ENCODE measurements at regions not wholly inside any gene's neighbourhood (a gene's known extent, or its start where the extent isn't known, plus 50 kb on each side); places are given as distances from the start of the nearest gene placed in this dataset.
A peak's percentile ranks its signal among the peaks of the same experiment; 100 is the strongest.

DNA sequence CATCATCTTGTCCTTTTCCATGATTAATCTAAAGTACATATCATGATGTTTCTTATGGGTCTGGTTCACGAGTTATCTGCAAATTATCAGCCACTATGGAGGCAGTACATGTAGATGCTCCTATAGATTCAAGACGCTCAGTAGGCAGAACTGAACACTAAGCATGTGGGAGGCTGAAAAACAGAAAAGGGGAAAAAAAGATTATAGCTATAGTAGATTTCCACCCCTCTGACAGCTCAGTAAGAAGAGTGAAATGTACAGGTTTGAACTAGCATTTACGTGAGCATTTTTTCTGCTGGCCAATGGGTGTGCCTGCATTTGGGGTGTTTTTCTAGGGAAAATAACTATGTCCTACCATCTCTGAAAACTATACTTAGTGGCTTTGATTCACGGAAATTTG is 308.9 kb downstream of the ZEB2 start:
- no peak for DNase-seq

DNA sequence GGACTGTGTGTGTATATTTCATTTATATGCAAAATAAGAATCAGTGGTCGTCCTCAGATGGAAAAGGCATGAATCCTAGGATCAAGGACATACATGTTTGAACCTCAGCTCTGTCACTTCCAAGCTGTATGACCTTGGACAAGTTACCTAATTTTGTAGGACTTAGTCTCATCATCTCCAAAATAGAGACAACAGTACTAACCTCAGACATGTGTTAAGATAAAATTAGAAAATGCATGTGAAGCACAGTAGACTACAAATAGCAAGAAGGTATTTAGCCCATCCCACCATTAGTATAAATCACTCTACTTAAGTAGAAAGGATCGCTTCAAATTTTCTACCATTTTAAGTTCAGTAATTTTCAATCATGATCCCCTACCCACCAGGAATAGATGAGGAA is 309.8 kb downstream of the ZEB2 start:
- DNase-seq: no peak

DNA sequence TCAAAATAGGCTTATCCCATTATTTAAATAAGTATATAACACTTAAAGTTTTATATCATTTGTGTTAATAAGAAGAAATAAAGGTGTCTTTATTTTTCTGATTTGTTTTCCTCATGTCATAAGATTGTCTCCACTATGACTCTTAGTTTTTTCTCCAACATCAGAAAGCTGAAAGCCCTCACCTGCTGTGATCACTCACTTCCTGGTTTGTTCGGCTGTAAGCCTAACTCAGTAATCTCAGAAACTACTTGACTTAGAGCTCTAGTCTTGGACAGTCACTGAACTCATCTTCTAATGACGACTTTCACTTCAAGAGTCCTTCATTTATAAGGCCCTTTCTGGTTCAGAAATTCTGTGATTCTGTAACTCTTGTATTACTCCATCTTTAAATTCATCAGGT is 311.0 kb downstream of the ZEB2 start:
- no peak for DNase-seq

DNA sequence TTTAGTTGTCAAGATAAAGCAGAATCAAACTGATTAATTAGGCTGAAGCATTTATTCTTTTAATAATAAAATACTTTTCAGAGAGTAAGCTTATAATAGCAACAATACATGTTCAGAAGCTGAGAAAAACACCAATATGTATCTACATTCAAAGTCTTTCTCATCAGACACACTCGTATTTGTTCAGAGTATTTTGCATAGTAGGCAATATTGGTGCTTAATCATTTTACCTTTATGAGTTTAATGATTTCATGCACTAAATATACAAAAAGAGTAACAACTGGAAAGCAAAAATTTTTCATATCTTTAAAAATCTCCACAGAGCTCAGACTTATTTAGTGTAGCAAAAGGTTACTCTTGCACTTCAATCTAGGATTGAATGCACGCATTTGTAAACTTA is 313.9 kb downstream of the ZEB2 start:
- DNase-seq: no peak

DNA sequence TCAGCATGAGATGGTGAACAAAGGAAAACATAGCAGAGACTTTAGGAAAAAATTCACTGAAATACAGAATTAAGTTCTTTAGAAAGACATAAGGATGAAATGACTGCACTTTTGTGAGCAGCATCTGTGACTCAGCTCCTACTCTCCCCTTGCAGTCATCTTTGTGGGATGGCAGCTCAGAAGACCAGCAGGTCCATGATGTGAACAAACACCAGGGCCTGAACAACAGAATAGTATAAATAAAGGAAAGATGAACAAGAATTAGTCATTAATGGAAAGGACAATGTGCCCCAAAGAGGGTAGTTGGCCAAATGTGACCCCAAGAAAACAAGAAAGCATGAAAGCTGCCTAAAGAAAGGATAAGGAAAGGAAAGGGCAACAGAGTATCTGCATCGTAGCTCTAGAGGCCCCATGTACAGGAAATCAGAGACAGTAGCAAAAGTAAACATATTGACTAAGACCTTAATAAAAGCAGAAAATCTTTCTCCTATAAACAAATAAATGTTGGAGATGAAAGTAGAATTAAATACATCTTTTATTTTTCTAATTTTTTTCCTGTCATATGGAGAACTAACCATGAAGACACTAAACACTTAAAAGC is 318.0 kb downstream of the ZEB2 start:
- peak; percentile 61 for DNase-seq

DNA sequence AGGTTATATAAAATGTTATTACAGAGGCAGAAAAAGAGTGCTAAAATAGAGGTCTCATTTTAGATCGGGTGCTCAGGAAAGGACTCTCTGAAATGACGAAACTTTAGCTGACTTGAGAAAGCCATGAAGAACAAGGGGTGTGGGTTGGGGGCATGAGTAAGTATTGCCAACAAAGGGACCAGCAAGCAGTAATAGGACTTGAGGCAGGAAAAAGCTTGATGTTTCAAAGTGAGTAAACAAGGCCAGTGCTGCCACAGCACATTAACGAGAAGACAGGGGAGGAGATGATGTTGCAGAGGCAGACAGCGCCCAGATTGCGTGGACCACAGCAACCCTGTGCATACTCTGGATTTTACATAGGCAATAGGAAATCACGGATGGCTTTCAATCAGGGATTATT is 318.8 kb downstream of the ZEB2 start:
- peak; percentile 74 for DNase-seq

DNA sequence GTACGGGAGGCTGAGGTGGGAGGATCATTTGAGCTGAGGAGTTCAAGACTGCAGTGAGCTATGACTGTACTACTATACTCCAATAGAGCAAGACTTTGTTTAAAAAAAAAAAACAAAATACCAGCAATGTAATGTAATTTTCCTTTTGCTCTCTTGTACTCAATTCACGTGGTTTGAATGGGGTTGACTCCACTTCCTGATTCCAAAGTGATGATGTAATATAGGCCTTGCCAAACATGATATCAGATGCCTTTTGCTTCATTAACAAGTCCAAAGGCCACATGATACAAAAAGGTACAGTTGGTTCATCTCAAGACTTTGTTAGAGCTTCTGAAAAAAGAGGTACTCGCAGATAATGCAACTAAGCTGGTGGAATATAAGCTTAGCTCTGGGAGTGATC is 321.8 kb downstream of the ZEB2 start:
- no peak for DNase-seq

DNA sequence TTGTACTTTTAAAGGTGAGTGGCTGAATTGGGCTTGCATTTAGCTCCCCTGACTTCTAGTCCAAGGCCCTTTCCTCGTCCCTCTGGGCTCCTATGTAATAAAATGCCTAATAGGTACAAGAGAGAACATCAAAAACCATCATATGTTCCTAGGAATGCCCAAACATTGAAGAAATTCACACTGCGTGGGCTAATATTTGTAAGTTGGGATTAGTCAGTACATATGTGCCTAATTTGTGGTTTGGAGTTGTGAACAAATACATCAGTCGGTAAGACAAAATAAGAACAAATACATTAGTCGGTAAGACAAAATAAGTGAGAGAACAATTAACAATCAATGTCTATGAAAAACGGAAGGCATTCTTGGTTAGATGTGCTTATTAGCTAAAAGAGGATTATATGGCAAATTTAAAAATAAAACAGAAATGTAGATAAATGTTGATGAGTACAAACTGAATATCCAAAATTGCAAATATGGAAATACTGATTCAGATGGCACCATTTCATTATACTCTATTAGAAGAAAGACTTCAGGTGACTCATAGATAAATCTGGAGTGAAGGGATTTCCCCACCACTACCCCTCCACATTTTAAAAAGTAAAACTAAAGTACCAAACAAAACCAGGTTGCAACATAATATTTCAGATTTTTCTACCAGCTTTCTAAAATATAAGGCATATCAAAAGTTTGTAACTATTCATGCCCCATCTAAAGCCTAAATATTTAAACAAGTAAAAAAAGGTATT is 325.4 kb downstream of the ZEB2 start:
- no peak for DNase-seq

DNA sequence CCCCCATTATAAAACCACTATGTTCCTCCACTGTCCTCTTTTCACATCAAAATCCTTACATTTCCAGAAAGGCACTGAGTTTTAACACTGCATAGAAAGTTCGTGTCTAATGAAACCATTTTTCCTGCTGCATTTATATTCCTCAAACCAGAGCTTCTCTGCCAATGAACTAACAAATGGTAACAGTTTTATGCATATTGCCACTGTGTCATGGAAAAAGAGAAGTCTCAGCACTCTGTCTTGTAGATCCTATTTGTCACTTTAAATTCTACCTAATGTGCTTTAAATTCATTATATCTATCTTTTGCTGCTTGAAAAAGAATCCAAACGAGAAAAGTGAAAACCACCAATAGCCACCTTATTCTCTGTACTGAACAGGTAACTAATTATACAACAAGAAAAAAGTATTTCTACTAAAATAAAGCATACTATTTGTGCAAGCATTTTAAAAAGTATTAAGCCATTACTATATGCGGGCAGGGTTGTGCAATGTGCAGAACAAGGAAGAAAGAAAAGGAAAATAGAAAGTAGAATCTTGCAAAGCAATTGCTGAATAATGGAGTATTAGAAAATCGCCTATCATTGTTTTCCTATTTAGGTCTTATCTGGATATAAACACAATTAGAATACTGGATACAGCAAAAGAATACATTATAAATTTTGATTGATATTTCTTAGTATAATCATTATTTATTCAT is 328.9 kb downstream of the ZEB2 start:
- no peak for DNase-seq

DNA sequence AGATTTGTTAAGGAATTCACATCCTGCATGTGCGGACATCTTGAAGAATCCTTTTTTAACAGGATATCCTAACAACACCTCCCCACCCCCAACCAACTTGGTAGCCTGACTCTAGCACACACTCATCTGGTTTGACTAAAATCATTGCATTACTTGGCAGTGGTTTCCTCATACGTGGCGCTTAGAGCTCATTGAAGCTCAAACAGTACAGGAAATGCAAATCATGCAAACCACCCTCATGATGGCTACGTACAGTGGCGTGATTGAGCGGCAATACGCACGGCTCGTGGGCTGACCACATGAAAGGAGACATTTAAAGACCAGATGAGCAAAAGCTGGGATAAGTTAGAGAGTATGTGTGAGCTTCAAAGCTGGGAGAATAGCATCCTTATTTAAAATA is 336.2 kb downstream of the ZEB2 start:
- peak; percentile 93 for DNase-seq

DNA sequence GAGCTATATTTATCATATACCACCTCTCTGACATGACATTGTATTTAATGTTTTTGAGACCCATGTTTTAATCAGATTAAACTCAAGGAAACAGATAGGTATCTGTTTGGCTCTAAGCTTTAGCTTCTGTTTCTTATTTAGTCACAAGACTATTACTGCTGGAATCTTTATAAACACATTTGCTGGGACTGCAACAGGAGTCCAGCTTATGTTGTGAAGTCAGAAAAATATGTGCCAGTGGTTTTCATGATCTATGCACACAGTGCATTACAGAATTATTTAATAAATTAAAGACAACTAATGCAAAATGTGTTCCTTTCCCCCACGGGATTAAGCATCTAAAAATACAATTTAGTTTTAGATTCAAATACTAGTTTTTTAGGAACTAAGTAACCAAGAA is 338.9 kb downstream of the ZEB2 start:
- no peak for DNase-seq

DNA sequence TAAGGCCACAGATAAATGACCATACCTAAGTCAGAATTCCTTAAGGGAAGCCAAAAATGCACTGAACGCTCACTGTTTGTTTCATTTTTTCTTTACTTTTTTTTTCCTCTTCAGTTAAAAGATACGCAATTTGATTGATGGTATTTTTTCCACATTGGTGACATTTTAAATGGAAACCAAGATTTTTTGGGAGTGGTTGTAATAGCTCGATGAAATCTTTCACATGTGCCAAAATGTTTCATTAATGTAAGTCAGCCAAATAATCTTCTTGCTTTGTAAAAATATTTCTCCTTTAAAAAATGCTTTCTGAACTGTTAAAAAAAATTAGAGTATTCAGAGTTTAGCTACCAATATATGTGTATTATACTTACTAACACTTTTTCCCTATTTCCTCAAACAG is 339.8 kb downstream of the ZEB2 start:
- DNase-seq: no peak

DNA sequence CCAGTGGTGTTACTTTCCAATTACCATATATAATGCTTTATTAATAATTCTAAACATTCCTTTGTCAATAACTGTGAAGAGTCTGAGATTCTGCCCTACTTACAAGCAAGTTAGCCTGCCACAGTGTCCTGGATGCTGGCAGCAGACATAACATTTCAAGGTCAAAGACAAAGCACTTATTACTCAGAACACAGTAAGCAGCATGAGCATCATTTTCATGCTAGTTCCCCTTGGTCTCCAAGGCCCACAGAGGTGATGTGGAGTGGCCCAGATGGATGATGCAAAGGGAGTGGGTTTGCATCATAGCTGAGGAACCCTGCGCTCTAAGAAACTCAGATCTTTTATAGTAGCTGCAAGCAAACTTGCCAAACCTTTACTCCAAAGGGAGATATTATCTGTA is 349.7 kb downstream of the ZEB2 start:
- no peak for DNase-seq

DNA sequence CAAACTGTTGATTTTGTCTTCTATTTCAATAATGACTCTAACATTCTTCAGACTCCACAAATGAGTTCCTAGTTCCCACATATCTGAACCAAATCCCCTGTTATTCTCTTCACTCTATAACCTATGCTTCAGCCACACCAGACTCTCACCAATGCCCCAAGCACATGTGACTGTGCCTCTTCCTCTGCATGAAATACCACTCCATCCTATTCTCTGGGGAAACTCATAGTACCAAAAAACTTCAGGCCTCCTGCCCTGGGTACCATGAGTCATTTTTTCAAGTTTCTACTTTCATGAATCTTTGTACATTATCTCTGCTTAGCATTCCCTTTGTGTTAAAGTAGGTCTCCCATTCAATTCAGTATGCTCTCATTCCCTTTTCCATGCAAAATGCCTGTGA is 353.2 kb downstream of the ZEB2 start:
- no peak for DNase-seq

DNA sequence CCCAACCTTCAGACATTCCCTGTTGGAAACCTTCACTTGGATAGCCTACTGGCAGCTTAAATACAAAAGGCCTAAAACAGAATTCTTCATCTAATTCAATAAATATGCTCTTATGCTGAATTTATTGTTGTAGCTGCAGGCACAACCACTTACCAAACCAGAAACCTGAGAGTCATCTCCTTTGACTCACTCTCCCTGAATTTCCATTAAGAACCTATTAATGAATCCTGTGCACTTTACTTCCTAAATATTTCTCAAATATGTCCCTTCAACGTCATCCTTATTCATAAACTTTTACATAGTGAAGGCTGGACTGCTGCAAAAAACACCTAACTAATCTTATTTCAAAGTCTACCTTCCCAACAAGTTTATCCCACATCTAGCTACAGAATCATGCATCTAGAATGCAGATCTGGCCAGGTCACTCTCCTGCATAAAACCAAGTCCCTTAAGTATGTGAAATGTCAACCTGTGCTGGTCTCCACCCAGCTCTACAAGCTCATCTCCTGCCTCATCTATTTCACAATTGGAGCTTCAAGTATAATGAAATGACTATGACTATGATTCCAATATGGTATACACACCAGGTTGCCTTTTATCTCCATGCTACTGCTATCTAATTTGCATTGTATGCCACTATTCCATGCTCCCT is 354.2 kb downstream of the ZEB2 start:
- DNase-seq: no peak

DNA sequence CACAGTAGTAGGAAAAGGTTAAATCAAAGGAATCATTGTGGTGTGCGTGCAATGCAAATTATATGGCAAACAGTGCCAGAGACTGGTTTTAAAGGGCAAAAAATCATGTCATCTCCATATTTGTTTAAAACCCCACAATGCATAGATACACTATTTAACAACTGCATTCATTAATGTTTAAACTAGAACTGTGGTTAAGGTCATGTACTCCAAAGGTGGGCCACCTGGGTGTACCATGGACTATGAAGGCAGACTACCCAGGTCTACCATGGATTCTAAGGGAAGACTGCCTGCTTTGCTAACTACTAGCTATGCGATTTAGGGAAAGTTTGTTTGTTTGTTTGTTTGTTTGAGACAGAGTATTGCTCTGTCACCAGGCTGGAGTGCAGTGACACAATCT is 356.3 kb downstream of the ZEB2 start:
- no peak for DNase-seq

DNA sequence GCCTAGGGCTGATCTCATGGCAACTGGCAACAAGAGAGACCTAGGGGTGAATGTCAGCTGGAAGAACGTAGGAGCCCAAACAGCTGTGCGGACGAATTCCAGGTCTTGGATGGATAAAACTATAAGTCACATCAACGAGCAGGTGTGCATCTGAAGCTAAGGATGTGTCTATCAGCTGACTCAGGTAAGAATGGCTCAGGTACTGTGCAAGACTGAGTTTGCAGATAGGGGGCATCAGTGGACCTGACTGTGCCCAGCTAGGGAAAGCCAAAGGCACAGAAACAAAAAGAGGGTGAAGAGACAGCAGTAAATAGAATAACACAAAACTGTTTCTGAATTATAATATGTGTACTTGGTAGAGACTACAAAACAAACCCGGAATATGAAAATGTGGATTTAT is 357.3 kb downstream of the ZEB2 start:
- DNase-seq: peak; percentile 34

DNA sequence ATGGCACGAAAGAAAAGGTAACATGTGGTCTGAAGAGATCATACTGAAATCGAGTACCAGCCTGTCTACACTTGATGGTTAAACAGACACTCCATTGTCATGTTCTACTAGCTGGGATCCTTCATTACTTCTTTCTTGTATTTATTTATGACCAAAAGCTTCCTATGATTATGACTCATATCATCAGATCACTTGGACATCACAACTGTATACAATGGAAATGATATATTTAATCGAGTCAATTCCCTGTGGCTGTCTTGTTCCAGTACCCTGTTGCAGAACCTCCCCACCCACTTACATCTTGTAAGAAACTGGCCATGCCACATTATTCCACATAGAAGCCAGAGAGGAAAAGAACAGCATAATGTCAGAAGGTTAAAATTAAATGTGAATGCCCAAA is 358.9 kb downstream of the ZEB2 start:
- no peak for DNase-seq

DNA sequence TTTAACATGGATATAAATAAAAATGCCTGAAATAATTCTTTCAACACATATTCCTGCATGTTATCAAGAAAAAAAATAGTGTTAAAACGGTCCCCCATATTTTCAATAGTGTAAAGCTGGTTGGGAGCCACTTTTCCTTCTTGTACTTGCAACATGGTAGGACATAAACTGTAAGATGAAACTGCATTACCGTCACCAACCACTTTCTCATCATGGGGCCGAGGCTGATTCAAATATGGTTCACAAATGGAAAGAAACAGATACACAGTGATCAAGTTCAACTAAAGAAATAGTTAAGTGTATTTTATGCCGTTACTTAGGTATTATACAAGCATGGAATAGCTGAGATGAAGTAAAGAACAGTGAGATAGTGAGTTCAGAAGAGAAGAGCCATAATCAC is 360.7 kb downstream of the ZEB2 start:
- DNase-seq: no peak

DNA sequence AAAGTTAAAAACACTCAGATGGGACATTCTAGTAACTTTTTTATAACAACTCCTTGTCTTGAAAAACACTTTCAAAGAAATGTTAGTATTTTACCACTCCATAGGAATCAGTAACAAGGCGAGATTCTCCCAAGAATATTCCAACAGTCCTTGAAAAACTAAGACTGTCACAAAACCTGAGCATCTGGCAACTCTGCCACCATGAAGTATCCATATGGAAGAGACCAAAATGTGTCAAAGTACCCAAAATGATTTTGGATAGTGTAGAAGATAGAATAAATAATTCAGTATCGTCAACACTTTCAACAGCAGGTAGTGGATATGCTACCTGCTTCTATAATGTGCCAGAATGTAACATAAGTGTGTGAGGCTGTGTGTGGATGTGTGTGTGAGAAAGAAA is 361.8 kb downstream of the ZEB2 start:
- no peak for DNase-seq

DNA sequence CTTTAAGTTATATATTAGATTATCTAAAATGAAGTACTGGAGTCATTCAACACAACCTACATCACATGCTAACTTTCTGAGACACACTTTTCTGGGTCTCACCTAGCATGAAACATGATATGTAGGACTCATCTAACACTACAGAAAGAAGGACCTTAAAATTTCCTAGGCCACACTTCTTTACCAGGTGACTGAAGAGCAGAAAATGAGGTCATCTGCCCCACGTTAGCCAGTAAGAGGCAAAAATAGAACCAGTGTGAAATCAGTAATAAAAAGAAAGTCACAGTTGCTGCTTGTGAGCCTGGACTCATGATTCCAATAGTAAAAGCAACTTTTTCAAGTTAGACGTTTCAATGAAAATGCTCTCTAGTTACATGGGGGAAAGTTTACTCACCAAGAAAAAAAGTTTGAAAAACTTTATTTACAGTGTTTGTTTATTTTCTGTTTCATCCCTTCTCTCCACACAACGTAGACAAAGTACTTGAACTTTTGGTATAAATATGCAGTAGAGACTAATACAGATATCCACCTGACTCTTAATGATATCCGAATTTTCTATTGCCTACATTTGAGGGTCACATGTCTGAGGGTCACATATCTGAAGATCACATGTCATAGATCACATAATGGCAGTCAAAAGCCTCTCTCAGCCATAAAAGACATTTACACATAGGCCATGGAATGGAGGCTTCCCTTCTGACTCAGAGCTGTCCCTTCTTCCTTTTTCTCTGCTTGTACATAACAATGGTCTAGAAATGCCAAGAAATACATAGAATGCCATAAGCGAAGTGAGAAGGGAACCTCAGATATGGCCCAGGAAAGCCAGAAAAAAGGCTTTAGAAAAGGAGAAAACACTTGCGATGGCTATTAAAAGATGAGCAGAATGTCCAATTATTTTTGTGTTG is 362.9 kb downstream of the ZEB2 start:
- DNase-seq: no peak

DNA sequence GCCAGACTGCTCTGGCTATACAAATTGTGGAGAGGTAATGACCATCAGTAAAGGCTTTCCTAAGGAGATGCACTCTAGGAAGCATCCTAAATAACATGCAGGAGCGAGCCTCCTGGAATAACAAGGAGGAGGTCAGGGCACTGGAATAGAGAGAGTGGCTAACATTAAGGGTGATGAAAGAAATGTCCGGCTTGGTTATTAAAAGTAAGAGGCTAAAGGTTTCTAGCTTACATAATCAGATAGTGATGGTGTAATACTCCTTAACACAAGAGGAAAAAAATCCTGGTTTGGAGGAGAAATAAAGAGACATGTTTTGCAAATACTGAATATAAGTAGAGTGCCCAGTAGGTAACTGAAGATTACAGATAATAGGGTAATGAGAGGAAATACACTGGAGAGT is 365.7 kb downstream of the ZEB2 start:
- DNase-seq: no peak

DNA sequence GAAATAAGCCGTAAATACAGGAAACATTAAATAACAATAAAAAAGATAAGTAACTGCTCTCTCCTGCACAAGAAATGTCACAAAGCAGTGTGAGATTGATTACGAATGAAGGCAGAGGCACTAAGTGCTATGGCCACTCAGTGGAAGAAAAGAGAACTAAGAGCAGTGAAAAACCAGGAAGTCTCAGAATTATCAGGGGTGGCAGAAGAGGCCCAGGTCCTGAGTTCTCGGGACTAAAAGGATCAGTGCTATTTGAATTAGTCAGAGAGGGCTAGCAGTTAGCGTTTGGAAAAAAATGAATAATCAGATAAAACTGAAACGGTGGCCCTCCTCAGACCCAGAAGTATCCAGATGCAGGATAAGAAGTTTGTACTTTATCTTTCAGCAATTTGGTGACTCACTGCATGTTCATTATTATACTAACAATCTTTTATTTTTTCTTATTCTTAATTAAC is 367.1 kb downstream of the ZEB2 start:
- DNase-seq: no peak
